ENCODE measurements at regions not wholly inside any gene's neighbourhood (a gene's known extent, or its start where the extent isn't known, plus 50 kb on each side); places are given as distances from the start of the nearest gene placed in this dataset.
"Not testable (repeated sequence)": the region's sequence is repeated elsewhere in the genome, so short reads cannot be mapped to it uniquely, and the experiment has no call there.

GRCh38 chr18:78812067-78812466 is 167.6 kb upstream of the SALL3 start:
- no peak for DNase-seq (ENCODE audit: low spot score)

DNA sequence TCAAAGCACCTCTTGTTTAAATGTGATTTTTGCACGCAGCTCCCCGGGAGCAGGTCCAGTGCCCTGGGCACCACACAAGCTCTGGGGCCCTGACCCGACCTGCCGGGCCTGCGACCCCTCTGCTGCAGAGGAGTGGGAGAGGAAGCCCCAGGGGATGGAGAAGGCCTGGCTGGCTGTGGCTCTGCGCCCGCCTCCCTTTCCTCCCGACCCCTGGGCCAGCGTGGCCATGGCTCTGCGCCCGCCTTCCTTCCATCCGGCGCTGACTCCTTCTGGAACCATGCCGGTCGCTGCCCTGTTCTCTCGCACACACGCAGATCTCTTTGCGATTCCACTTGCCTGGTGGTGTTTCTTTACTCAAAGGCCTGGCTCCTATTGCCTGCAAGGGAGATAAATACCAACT is 166.5 kb upstream of the SALL3 start:
- DNase-seq (ENCODE audit: low spot score): no peak

- DNase-seq (ENCODE audit: low spot score): no peak
Measured at GRCh38 chr18:78813936-78814710, 165.5 kb upstream of the SALL3 start.

DNA sequence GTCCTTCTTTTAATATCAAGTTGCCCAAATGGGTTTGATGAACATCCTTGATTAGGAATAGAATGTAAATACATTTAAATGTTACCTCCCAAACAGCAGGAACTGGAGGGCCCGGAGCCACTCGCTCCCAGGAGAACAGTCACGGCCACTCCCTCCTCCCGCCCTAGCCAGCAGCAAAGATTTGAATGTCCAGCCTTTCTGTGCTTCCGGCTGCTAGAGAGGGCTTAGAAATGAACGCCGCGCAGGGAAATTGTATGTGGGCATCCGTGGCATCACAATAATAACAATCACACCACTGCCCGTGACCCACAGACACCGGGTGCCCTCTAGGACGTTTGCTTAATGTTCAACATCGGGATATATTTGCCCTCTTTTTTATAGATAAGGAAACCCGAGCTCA is 164.9 kb upstream of the SALL3 start:
- DNase-seq (ENCODE audit: low spot score): no peak

DNA sequence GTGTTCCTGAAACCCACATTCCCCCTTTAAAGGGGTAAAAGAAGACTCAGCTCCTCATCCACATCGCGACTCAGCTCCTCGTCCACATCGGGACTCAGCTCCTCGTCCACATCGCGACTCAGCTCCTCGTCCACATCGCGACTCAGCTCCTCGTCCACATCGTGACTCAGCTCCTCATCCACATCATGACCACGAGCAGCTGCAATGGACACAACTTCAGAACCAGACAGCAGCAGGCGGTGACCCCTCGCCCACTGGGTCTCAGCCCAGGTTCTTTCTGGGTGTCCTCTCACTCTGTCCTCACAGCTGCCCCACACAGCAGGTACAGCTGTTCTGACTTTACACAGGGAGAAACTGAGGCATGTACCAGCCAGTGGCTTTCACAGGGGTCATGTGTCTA is 163.5 kb upstream of the SALL3 start:
- no peak for DNase-seq (ENCODE audit: low spot score)

DNA sequence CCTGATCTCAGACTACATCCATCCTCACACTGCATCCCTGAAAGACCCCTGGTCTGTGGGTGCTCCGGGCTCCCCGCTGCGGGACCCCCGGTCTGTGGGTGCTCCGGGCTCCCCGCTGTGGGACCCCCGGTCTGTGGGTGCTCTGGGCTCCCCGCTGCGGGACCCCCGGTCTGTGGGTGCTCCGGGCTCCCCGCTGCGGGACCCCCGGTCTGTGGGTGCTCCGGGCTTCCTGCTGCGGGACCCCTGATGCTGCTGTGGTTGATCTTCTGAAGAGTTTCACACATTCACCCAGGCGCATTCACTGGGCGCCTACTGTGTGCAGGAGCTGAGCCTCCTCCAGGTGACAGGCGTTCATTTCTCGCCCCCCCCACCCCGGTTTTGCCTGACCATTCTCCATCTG is 162.7 kb upstream of the SALL3 start:
- DNase-seq (ENCODE audit: low spot score): no peak

GRCh38 chr18:78818495-78818894 is 161.1 kb upstream of the SALL3 start:
- no peak for DNase-seq (ENCODE audit: low spot score)

DNA sequence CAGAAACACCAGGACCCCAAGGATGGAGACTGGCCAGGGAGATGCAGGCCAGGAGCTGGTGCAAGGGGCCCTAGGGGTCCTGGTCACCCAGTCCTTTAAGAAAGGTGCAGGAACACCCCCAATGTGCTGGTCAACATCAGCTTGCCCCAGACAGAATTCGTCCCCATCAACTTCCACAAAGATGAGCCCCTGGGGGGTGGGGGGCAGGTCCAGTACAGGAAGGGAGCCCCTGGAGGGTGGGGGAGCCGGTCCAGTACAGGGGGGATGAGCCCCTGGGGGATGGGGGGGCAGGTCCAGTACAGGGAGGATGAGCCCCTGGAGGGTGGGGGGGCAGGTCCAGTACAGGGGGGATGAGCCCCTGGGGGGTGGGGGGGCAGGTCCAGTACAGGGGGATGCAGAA is 160.7 kb upstream of the SALL3 start:
- DNase-seq (ENCODE audit: low spot score): no peak

DNA sequence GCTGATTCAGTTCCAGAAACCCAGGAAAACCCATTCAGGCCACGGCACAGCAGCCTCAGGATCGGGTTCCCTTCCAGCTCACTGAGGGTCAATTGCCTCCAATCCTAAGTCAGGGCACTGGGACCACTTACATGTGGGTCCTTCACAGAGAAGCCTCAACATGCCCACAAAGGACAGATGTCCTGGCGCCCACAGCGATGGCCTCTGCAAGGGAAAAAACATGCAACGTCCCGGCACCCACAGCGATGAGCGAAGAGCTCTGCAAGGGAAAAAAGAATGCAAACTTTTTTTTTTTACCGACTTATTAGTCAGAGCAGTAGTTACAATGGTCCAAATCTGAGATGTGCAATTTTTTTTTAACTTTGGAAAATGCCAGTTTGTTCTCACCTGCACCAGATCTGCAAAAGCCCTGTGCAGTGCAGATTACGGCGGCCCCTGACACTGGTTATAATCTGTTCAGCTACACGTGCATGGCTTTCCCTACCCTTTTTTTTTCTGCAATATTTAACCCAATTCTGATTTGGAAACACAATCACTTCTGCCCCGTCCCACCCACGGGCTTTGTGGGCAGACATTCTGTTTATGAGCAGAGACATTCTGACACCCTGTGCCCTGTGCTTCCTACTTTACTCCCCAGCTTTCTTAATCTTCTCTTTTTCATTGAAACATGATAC is 159.3 kb upstream of the SALL3 start:
- no peak for DNase-seq (ENCODE audit: low spot score)

- no peak for DNase-seq (ENCODE audit: low spot score)
Measured at GRCh38 chr18:78821396-78821795, 158.2 kb upstream of the SALL3 start.

- DNase-seq (ENCODE audit: low spot score): no peak
Measured at GRCh38 chr18:78822171-78822948, 157.3 kb upstream of the SALL3 start.

GRCh38 chr18:78822949-78823285 is 156.7 kb upstream of the SALL3 start:
- no peak for DNase-seq (ENCODE audit: low spot score)

- no peak for DNase-seq (ENCODE audit: low spot score)
Measured at GRCh38 chr18:78825168-78825567, 154.4 kb upstream of the SALL3 start.

GRCh38 chr18:78826631-78827030 is 153.0 kb upstream of the SALL3 start:
- DNase-seq (ENCODE audit: low spot score): no peak

DNA sequence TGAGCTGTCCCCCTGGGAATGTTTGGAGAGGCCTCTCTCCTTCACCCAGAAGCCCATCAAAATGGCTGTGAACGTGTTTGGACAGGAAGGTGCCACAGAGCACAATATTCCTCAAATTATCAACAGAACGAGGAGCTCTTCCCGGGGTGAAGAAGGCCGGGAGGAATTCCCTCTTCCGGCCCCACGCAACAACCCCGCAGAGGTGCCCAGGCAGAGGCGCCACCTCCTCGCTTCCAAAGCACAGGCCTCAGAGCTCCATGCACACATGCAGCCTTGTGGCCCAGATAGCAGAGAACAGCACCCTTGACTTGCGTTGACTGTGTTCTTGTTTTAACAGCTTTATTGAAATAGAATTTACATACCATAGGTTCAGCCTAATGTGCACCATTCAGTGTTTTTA is 152.5 kb upstream of the SALL3 start:
- DNase-seq (ENCODE audit: low spot score): no peak

DNA sequence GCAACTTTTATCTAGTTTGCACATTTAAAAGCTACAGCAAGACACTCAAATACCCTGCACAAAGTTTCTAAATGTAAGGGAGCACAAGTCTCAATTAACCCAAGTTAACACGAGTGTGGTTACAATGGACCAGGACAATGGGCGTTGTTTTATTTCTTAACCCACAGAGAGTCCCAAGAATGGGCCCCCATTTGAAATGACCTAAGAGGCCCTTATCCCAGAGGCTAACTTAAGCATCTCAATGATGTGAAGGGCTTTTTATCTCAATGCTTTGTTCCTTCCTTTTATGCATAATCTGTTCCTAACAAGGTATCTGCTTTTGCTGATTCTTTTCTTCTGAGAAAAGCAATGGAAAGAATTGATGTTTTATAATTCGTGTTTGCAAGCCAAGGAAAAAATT is 151.5 kb upstream of the SALL3 start:
- DNase-seq (ENCODE audit: low spot score): no peak

- DNase-seq (ENCODE audit: low spot score): not testable (repeated sequence)
Measured at GRCh38 chr18:78829026-78829425, 150.6 kb upstream of the SALL3 start.

DNA sequence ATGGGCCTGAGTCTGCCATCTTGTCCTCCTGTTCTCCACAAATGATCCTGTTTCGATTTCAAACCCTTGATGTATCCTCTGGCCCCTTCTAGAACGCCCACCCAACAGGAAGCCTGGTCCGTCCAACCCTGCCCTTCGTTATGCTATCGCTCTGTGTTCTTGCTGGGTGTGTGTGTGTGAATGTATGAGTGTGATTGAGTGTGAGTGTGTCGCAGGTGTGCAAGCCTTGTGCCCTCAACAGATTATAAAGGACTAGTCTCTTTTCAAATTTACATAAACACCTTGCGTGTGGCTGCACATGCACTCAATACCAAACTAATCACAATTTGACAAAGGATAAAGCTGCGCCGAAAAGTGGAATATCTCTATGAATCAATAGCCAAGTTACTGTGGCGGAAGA is 149.5 kb upstream of the SALL3 start:
- no peak for DNase-seq (ENCODE audit: low spot score)

DNA sequence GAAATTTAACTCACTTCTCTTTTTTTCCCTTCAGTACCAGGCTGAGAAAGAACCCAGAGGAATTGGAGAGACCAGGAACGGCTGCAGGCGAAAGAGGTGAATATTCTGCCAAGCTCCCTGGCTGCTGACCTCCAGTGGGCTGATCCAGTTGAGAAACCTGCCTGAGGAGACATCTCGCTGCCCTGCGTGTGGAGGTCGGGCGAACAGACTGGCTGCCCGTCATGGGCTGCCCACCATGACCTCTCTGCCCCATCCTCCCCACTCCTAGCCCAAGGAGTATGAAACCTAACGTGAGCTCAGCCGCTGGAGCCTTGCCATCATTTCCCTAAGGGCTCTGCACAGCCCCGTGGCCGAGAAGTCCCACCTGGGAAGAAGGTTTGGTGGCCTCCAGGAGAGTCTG is 148.8 kb upstream of the SALL3 start:
- DNase-seq (ENCODE audit: low spot score): no peak

GRCh38 chr18:78831603-78832002 is 148.0 kb upstream of the SALL3 start:
- DNase-seq (ENCODE audit: low spot score): no peak

DNA sequence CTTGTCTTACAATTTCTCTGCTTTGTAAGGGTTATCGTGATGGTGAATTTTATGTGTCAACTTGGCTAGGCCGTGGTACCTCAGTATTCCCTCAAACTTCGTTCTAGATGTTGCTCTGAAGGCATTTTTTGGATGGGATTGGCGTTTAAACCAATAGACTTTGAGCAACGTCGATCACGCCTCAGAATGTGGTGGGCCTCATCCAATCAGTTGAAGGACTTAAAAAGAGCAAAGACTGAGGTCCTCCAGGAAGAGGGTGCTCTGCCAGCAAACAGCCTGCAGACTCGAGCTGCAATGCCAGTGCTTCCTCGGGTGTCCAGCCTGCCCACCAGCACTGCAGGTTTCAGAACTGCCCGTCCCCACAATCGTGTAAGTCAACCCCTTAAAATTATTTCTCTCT is 145.8 kb upstream of the SALL3 start:
- no peak for DNase-seq (ENCODE audit: low spot score)

GRCh38 chr18:78836838-78837237 is 142.8 kb upstream of the SALL3 start:
- DNase-seq (ENCODE audit: low spot score): no peak

DNA sequence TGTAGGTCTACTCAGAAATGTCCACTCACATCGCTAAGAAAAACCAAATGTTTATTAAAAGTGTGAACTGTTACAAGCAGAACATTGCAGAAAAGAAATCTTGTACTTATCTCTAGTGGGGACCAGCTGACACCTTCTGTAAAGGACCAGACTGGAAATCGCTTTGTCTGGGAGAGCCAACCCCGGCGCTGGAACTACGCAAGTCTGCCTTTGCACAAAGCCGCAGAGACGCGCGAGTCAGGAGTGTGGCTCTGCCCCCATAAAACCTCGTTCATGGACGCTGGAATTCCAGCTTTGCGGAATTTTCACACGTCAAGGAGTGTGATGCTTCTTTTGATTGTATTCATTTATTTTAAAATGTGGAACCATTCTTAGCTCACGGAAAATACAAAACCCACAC is 141.9 kb upstream of the SALL3 start:
- no peak for DNase-seq (ENCODE audit: low spot score)

Data from H4 (cell line).